HG03558 (cell line): ENCODE measurements at regions not wholly inside any gene's neighbourhood (a gene's known extent, or its start where the extent isn't known, plus 50 kb on each side); places are given as distances from the start of the nearest gene placed in this dataset.

Source experiments
- ATAC-seq: cut with Tn5 transposase; IDR thresholded peaks from one replicate; pipeline ENCODE4 v1.9.1; 2021; ENCODE audit warnings: moderate number of reproducible peaks; ENCODE audit not compliant: unreplicated experiment; ENCODE audit errors: extremely low read depth

GRCh38 chr16:18060351-18060750 lies 276.2 kb downstream of the NPIPA8 start:
- no peak for ATAC-seq

DNA sequence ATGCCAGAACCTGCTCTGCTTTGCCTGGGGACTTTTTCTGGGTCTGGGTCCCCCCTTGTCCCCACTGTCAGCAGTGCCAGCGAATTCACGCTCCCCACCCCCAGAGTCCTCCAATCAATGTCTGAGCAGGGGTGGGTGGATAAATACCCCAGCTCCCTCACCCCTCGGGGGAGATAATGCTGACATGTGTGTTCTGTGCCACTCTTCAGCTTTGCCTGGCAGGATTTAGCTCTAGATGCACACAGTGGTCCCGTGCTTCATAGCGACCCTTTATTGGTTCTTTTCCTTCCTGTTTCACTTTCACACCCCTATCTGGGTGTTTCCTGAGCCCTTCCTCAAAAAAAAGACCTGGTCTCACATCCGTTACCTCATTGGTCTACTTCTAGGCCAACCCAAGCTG lies 277.0 kb downstream of the NPIPA8 start:
- no peak for ATAC-seq

- ATAC-seq: no peak
These were observed 277.4 kb downstream of the NPIPA8 start for GRCh38 chr16:18059089-18059488.

GRCh38 chr16:18055411-18055916 lies 281.1 kb downstream of the NPIPA8 start:
- ATAC-seq: no peak

GRCh38 chr16:18050777-18051176 lies 285.8 kb downstream of the NPIPA8 start:
- ATAC-seq: no peak

GRCh38 chr16:18050234-18050633 lies 286.3 kb downstream of the NPIPA8 start:
- ATAC-seq: no peak

DNA sequence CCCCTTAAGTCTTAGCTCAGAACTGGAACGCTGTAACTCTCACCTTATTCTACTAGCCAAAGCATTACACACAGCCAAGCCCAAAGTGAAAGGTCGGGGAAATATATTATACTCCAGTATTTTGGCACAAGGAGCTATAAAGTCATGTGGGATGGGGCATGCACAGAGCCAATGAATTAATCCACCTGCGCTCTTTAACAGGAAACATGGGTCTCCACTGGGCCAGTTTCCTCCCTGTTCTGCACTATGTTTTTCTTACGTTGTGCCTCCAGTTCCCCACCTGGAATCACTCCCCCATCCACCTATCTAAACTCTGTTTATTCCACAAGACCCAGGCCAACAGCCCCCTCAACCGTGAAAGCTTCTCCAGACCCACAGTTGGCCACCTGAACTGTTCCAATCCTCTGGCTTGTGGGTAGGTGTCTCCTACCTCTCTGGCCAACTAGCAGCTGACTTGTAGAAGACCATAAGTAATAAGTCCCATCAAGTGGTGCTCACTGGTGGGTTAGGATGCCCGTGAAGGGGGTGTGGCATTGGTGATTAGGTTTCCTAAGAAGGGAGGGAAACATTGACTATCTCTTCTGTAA lies 286.9 kb downstream of the NPIPA8 start:
- no peak for ATAC-seq

DNA sequence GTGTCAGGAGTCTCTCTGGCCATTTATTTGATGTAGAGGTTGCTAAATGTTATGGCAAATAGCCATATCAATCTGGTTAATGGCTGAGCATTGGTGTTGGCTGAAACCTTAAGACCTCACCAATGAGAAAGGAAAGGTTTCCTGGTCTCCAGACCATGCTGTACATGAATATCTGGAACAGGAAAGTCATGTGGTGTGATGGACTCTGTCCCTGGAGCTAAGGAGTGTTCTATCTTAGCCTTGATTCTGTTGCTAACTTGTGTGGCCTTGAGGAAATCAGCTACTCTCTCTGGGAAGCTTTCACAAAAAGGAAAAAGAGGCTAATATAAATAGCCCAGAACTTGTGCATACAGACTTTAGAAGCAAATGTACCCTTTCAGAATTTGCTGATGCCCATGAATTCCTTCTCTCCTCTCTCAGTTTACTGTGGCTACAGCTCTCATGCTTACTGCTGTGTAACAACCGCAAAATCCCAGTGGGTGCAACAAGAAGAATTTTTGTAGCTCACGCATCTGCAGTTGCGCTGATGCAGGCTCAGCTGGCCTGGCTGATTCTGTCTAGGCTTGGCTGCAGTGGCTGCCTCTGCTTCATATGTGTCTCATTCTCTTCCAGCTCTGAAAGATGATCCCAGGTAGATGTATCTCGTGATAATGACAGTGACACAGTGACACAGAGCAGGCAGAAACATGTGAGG lies 287.5 kb downstream of the NPIPA8 start:
- no peak for ATAC-seq

DNA sequence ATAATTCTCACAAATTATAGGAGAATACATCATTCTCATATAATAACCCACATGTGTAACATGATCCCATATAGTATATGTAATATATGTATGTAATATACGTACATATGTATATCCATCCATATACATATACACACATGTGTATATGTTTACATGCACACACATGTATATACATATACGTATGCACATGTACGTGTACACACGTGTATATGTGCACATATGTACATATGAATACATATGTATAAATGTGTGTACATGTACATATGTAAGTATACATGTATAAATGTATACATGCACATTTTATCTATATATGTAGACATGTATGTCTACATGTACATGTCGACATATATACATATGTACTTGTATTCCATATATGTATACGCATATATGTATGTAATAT lies 288.8 kb downstream of the NPIPA8 start:
- no peak for ATAC-seq

DNA sequence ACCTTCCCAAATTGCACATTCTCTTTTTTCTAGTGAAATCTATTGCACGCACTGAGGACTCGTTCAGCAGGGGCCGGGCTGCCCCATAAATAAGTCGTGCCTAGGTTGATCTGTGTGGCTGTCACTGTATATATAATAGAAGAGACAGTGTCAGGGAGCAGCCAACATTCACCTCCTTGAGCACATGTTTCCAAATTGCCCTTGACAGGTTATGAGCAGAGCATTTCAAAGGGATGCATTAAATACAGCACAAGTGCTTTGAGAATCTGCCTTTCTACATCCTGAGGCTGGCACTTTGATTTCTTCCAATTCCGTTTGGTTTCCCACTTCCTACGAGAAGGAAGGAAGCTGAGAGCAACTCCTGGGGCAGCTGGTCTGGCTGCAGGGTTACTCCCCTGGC lies 291.2 kb downstream of the NPIPA8 start:
- ATAC-seq: no peak

- ATAC-seq: no peak
These were observed 294.4 kb downstream of the NPIPA8 start for GRCh38 chr16:18041864-18042834.

- ATAC-seq: no peak
These were observed 296.6 kb downstream of the NPIPA8 start for GRCh38 chr16:18039931-18040330.

DNA sequence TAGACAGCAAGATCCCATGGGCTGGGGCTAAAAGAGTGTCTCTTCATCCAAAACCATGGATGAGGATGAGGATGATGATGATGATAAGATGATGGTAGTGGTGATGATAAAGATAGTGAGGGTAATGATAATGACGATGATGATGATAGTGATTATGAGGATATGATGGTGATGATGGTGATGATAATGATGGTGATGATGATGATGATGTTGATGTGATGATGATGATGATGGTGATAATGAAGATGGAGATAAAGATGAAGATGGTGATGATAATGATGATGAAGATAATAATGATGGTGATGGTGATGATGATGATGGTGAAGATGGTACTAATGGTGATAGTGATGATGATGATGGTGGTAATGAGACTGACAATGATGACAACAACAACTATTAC lies 299.5 kb downstream of the NPIPA8 start:
- no peak for ATAC-seq

DNA sequence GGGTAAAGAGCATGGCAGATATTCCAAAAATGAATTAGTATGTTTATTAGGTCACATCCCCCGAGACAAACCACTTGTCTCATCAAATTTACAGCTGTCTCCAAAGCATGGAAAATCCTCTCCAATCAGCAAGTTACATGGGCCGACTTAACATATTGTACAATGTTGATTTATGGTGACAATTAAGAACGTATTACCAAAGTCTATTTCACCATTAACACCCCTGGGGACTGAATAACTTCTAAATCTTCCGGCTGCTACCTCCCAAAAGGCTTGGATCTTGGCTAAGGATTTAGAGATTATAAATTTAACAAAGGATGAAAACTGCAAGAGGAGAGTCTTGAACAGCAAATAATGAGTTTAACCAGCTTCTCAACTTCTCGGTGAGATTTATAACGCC lies 311.9 kb downstream of the NPIPA8 start:
- no peak for ATAC-seq

DNA sequence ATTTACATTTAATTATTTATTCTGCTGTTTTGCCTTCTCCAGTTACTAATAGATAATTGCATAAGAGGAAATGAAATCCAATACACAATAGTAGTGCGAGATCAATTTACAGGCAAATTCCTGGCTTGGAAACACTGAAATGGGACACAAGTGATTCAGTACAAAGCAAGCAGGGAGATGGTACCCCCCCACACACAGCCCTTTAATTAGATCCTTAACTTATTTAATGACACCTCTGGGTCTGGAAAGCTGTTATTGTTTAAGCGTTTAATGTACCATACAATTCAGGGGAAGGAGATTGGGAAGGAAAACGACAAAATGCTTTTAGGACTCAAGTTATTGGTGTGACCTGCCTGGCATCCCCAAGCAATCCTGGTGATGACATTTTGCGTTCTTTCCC lies 318.2 kb downstream of the NPIPA8 start:
- ATAC-seq: no peak

DNA sequence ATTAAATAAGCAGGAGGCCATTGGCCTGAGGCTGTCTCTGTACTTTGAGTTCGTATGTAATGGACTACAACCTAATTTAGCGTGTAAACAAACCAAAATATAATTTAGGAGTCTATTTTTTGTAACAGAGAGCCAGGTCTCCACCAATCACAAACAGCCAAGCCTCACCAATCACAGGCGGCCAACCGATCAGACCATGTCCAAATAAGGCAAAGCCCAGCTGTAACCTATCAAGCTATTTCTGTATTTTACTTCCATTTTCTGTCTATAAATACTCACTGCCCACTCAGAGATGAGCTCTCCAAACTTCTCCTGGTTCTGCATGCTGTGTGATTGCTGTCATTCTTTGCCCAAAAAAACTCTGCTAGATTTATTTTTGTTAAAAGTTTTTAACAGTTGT lies 322.7 kb downstream of the NPIPA8 start:
- ATAC-seq: no peak

GRCh38 chr16:18008356-18008755 lies 328.2 kb downstream of the NPIPA8 start:
- no peak for ATAC-seq

DNA sequence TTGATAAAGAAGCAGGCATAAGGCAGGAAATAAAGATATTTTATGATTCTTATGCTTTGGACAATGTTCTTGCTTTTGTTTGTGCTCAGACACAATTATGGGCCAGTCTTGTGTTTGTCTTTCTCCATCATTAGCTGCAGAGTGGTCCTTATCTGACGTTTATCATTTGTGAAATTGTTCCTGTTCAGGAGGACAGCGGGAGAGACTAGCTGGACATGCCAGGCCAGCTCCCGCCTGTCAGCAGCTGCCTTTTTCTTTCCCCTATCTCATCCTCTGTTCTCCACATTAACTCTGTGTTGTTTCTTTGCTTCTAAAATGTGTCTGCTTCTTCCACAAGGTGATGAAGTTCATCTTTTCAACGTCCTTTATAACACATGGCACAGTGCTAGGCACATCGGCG lies 333.5 kb downstream of the NPIPA8 start:
- no peak for ATAC-seq

DNA sequence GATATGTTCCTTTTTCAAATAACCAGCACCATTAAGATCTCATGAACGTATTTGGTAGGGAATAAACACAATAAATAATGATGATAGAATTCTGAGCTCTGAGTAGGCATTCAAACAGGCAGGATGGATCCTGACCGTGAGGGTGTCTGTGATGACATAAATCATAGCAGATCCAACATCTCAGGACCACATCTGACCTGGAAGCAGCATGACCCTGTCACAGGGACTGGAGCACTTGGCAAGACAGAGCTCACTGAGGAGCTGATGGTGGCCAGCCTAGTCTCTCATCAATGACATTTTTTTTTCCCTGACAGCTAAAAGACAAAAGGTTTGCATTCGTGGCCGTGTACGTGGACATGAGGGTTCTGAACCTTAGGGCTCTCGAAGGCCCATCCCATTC lies 337.5 kb downstream of the NPIPA8 start:
- ATAC-seq: no peak

GRCh38 chr16:17998550-17998949 lies 338.0 kb downstream of the NPIPA8 start:
- ATAC-seq: no peak

GRCh38 chr16:17994027-17994426 lies 342.5 kb downstream of the NPIPA8 start:
- no peak for ATAC-seq
